ENCODE measurements at regions not wholly inside any gene's neighbourhood (a gene's known extent, or its start where the extent isn't known, plus 50 kb on each side); places are given as distances from the start of the nearest gene placed in this dataset.

- Histone ChIP-seq H3K9ac (ENCODE audit: low read depth, low read length) (no peak overlapping the region), H3K36me3 (ENCODE audit: insufficient read depth, low read length) (no peaks in the 10 kb centered on the region), H3K27ac (ENCODE audit: low read length) (no peak overlapping the region), H3K9me3 (ENCODE audit: insufficient read depth, low read length, severe bottlenecking) (peaks cover 20% of the 10 kb centered on the region), H4K20me1 (ENCODE audit: insufficient read depth, low read length) (no peaks in the 10 kb centered on the region), H2AFZ (ENCODE audit: low read depth, low read length) (no peak overlapping the region), H3K4me1 (ENCODE audit: insufficient read depth, low read length) (no peaks in the 10 kb centered on the region), H3K27me3 (ENCODE audit: insufficient read depth, low read length, poor library complexity) (no peaks in the 10 kb centered on the region), H3K4me3 (ENCODE audit: low read depth in 1 of 2, low read length in 2 of 2) (no peak overlapping the region), H3K4me2 (ENCODE audit: insufficient read depth, low read length) (no peak overlapping the region), H3K79me2 (ENCODE audit: insufficient read depth, low read length) (no peaks in the 10 kb centered on the region)
- no peak for TF ChIP-seq CTCF (IDR thresholded peaks at IDR 0.05; ENCODE audit: borderline replicate concordance, extremely low read depth, low read length, poor library complexity, severe bottlenecking)
- TF ChIP-seq EZH2 (IDR thresholded peaks at IDR 0.05; ENCODE audit: borderline replicate concordance, low read depth, low read length, severe bottlenecking) = no peak
- no peak for ATAC-seq (ENCODE audit: insufficient read depth, low read depth)
- no peak for DNase-seq
Observed at GRCh38 chr3:106908181-106908938, 468.9 kb upstream of the CCDC54 start.

- Histone ChIP-seq H3K4me1 (ENCODE audit: insufficient read depth, low read length) (no peaks in the 10 kb centered on the region), H3K9me3 (ENCODE audit: insufficient read depth, low read length, severe bottlenecking) (peaks cover 17% of the 10 kb centered on the region), H3K9ac (ENCODE audit: low read depth, low read length) (no peak overlapping the region), H3K4me2 (ENCODE audit: insufficient read depth, low read length) (no peak overlapping the region), H4K20me1 (ENCODE audit: insufficient read depth, low read length) (no peaks in the 10 kb centered on the region), H3K79me2 (ENCODE audit: insufficient read depth, low read length) (no peaks in the 10 kb centered on the region), H3K27me3 (ENCODE audit: insufficient read depth, low read length, poor library complexity) (no peaks in the 10 kb centered on the region), H3K4me3 (ENCODE audit: low read depth in 1 of 2, low read length in 2 of 2) (no peak overlapping the region), H3K27ac (ENCODE audit: low read length) (no peak overlapping the region), H2AFZ (ENCODE audit: low read depth, low read length) (no peak overlapping the region), H3K36me3 (ENCODE audit: insufficient read depth, low read length) (no peaks in the 10 kb centered on the region)
- ATAC-seq (ENCODE audit: insufficient read depth, low read depth) = no peak
- no peak for DNase-seq
- no peak for TF ChIP-seq CTCF (IDR thresholded peaks at IDR 0.05; ENCODE audit: borderline replicate concordance, extremely low read depth, low read length, poor library complexity, severe bottlenecking)
- TF ChIP-seq EZH2 (IDR thresholded peaks at IDR 0.05; ENCODE audit: borderline replicate concordance, low read depth, low read length, severe bottlenecking) = no peak
Observed at GRCh38 chr3:106913111-106913698, 464.0 kb upstream of the CCDC54 start.

- Histone ChIP-seq H3K4me3 (ENCODE audit: low read depth in 1 of 2, low read length in 2 of 2) (no peak overlapping the region), H3K4me2 (ENCODE audit: insufficient read depth, low read length) (no peak overlapping the region), H2AFZ (ENCODE audit: low read depth, low read length) (0 out of 2 replicates have a peak overlapping the region, but pooled peaks have one; percentile 7), H3K27me3 (ENCODE audit: insufficient read depth, low read length, poor library complexity) (no peaks in the 10 kb centered on the region), H3K27ac (ENCODE audit: low read length) (no peak overlapping the region), H3K9ac (ENCODE audit: low read depth, low read length) (no peak overlapping the region), H3K4me1 (ENCODE audit: insufficient read depth, low read length) (no peaks in the 10 kb centered on the region), H4K20me1 (ENCODE audit: insufficient read depth, low read length) (no peaks in the 10 kb centered on the region), H3K9me3 (ENCODE audit: insufficient read depth, low read length, severe bottlenecking) (peaks cover 10% of the 10 kb centered on the region), H3K36me3 (ENCODE audit: insufficient read depth, low read length) (no peaks in the 10 kb centered on the region), H3K79me2 (ENCODE audit: insufficient read depth, low read length) (no peaks in the 10 kb centered on the region)
- ATAC-seq (ENCODE audit: insufficient read depth, low read depth) (no peak), DNase-seq (no peak)
- no peak for TF ChIP-seq EZH2 (IDR thresholded peaks at IDR 0.05; ENCODE audit: borderline replicate concordance, low read depth, low read length, severe bottlenecking)
- no peak for TF ChIP-seq CTCF (IDR thresholded peaks at IDR 0.05; ENCODE audit: borderline replicate concordance, extremely low read depth, low read length, poor library complexity, severe bottlenecking)
Observed at GRCh38 chr3:106913966-106914365, 463.3 kb upstream of the CCDC54 start.
